Ovary (tissue), 3 donors: ENCODE measurements at regions not wholly inside any gene's neighbourhood (a gene's known extent, or its start where the extent isn't known, plus 50 kb on each side); places are given as distances from the start of the nearest gene placed in this dataset.

Experiments
- EP300 ChIP-seq: sonication (generic); formaldehyde crosslinking; IDR thresholded peaks from one replicate; pipeline ENCODE4 v1.6.1; 2017; ENCODE audit warnings: antibody characterized with exemption
- POLR2A ChIP-seq: fragments of 450-650 bp; IDR thresholded peaks from one replicate; pipeline ENCODE4 v1.6.1; 2017; ENCODE audit warnings: antibody characterized with exemption, mild to moderate bottlenecking, moderate library complexity
- TF ChIP-seq, protein P1 (sequence below), 3 donors: fragments of 450-650 bp in 2 of 3; fragments of 200-600 bp in 1 of 3; IDR thresholded peaks; one replicate each; pipeline versions ENCODE4 v1.5.1 to v1.8.0; 2016 to 2022; ENCODE audit warnings: antibody characterized with exemption in 3 of 3, mild to moderate bottlenecking in 1 of 3
- donor health status: DM: no; HTN: no; CAD: no.

DNA sequence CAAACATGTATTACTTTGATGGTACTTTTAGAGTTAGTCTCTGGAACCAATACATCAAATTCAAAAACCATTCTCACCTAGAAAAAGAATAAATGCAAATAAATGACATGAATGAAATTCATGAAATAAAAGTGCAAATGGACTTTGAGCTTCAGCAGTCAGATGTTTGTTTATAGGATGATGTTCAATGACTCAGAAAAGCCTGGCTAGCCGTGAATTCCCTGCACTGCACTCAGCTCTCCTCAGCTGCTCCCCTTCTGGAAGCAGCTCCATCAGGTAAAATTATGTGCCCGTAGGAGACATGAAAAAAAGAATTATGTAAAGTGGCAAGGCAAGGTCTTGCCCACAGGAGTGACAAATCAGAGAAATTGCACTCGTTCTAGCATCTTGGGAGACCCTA, 390.6 kb downstream of the GPM6A start:
- TF ChIP-seq, protein P1, sequence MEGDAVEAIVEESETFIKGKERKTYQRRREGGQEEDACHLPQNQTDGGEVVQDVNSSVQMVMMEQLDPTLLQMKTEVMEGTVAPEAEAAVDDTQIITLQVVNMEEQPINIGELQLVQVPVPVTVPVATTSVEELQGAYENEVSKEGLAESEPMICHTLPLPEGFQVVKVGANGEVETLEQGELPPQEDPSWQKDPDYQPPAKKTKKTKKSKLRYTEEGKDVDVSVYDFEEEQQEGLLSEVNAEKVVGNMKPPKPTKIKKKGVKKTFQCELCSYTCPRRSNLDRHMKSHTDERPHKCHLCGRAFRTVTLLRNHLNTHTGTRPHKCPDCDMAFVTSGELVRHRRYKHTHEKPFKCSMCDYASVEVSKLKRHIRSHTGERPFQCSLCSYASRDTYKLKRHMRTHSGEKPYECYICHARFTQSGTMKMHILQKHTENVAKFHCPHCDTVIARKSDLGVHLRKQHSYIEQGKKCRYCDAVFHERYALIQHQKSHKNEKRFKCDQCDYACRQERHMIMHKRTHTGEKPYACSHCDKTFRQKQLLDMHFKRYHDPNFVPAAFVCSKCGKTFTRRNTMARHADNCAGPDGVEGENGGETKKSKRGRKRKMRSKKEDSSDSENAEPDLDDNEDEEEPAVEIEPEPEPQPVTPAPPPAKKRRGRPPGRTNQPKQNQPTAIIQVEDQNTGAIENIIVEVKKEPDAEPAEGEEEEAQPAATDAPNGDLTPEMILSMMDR (IDR thresholded peaks at IDR 0.05) = no peak
- TF ChIP-seq POLR2A = no peak
- no peak for TF ChIP-seq EP300
